ENCODE measurements at regions not wholly inside any gene's neighbourhood (a gene's known extent, or its start where the extent isn't known, plus 50 kb on each side); places are given as distances from the start of the nearest gene placed in this dataset.

- Mint-ChIP-seq H3K4me3 (no peak overlapping the region), H3K27me3 (no peaks in the 10 kb centered on the region), H3K36me3 (no peaks in the 10 kb centered on the region), H3K4me1 (no peaks in the 10 kb centered on the region), H3K9me3 (ENCODE audit: low read depth) (peaks cover 4% of the 10 kb centered on the region), H3K27ac (no peak overlapping the region)
- CTCF ChIA-PET: no interaction called here
- ATAC-seq (no peak), DNase-seq (no peak)
Observed at GRCh38 chr6:51394061-51394460, 575.4 kb downstream of the TFAP2B start.

- no peak overlapping the region for H3K27ac Mint-ChIP-seq
- H3K36me3 Mint-ChIP-seq: no peaks in the 10 kb centered on the region
- H3K9me3 Mint-ChIP-seq (ENCODE audit: low read depth): peaks cover 3% of the 10 kb centered on the region
- H3K4me3 Mint-ChIP-seq: no peak overlapping the region
- DNase-seq (no peak), ATAC-seq (no peak)
- no peaks in the 10 kb centered on the region for H3K4me1 Mint-ChIP-seq
- H3K27me3 Mint-ChIP-seq: no peaks in the 10 kb centered on the region
- CTCF ChIA-PET: no interaction called here
Observed at GRCh38 chr6:51396583-51396982, 577.9 kb downstream of the TFAP2B start.

GRCh38 chr6:51398064-51398705 is 579.5 kb downstream of the TFAP2B start:
- Mint-ChIP-seq H3K27ac (no peak overlapping the region), H3K4me3 (no peak overlapping the region), H3K9me3 (ENCODE audit: low read depth) (no peaks in the 10 kb centered on the region), H3K27me3 (no peaks in the 10 kb centered on the region), H3K36me3 (no peaks in the 10 kb centered on the region), H3K4me1 (no peaks in the 10 kb centered on the region)
- CTCF ChIA-PET: no interaction called here
- DNase-seq (no peak), ATAC-seq (no peak)

- no peak overlapping the region for H3K27ac Mint-ChIP-seq
Observed at GRCh38 chr6:51398793-51399192, 580.1 kb downstream of the TFAP2B start.

GRCh38 chr6:51410453-51410852 is 591.8 kb downstream of the TFAP2B start:
- Mint-ChIP-seq H3K4me1 (no peaks in the 10 kb centered on the region), H3K27ac (no peak overlapping the region), H3K4me3 (no peak overlapping the region), H3K9me3 (ENCODE audit: low read depth) (peaks cover 4% of the 10 kb centered on the region), H3K36me3 (no peaks in the 10 kb centered on the region), H3K27me3 (no peaks in the 10 kb centered on the region)
- DNase-seq: no peak
- ATAC-seq: no peak
- CTCF ChIA-PET: no interaction called here

More at GRCh38 chr6:51398793-51399192, 580.1 kb downstream of the TFAP2B start:
- no peaks in the 10 kb centered on the region for H3K9me3 Mint-ChIP-seq (ENCODE audit: low read depth)
- CTCF ChIA-PET: no interaction called here
- no peaks in the 10 kb centered on the region for H3K27me3 Mint-ChIP-seq
- H3K36me3 Mint-ChIP-seq: no peaks in the 10 kb centered on the region
- ATAC-seq (no peak), DNase-seq (no peak)
- no peaks in the 10 kb centered on the region for H3K4me1 Mint-ChIP-seq
- H3K4me3 Mint-ChIP-seq: no peak overlapping the region

GRCh38 chr6:51411496-51412125 is 592.9 kb downstream of the TFAP2B start:
- H3K4me1 Mint-ChIP-seq: no peaks in the 10 kb centered on the region
- CTCF ChIA-PET: no interaction called here
- no peak overlapping the region for H3K27ac Mint-ChIP-seq
- no peak for ATAC-seq
- H3K9me3 Mint-ChIP-seq (ENCODE audit: low read depth): peaks cover 6% of the 10 kb centered on the region
- no peak overlapping the region for H3K4me3 Mint-ChIP-seq
- no peak for DNase-seq
- no peaks in the 10 kb centered on the region for H3K27me3 Mint-ChIP-seq
- no peaks in the 10 kb centered on the region for H3K36me3 Mint-ChIP-seq

GRCh38 chr6:51414361-51414760 is 595.7 kb downstream of the TFAP2B start:
- Mint-ChIP-seq H3K4me1 (no peaks in the 10 kb centered on the region), H3K27ac (no peak overlapping the region), H3K9me3 (ENCODE audit: low read depth) (peaks cover 6% of the 10 kb centered on the region), H3K4me3 (no peak overlapping the region), H3K27me3 (no peaks in the 10 kb centered on the region), H3K36me3 (no peaks in the 10 kb centered on the region)
- ATAC-seq (no peak), DNase-seq (no peak)
- CTCF ChIA-PET: no interaction called here

GRCh38 chr6:51415501-51415900 is 596.8 kb downstream of the TFAP2B start:
- Mint-ChIP-seq H3K4me1 (no peaks in the 10 kb centered on the region), H3K4me3 (no peak overlapping the region), H3K27me3 (no peaks in the 10 kb centered on the region), H3K27ac (no peak overlapping the region), H3K36me3 (no peaks in the 10 kb centered on the region), H3K9me3 (ENCODE audit: low read depth) (peaks cover 6% of the 10 kb centered on the region)
- CTCF ChIA-PET: no interaction called here
- ATAC-seq: no peak
- DNase-seq: no peak

GRCh38 chr6:51429017-51429712 is 610.5 kb downstream of the TFAP2B start:
- H3K27me3 Mint-ChIP-seq: no peaks in the 10 kb centered on the region

GRCh38 chr6:51430589-51430988 is 611.9 kb downstream of the TFAP2B start:
- no peaks in the 10 kb centered on the region for H3K4me1 Mint-ChIP-seq
- H3K36me3 Mint-ChIP-seq: no peaks in the 10 kb centered on the region
- CTCF ChIA-PET: no interaction called here
- no peak overlapping the region for H3K27ac Mint-ChIP-seq
- no peaks in the 10 kb centered on the region for H3K27me3 Mint-ChIP-seq
- peaks cover 8% of the 10 kb centered on the region for H3K9me3 Mint-ChIP-seq (ENCODE audit: low read depth)
- no peak for ATAC-seq
- no peak for DNase-seq
- no peak overlapping the region for H3K4me3 Mint-ChIP-seq

More at GRCh38 chr6:51429017-51429712, 610.5 kb downstream of the TFAP2B start:
- ATAC-seq (no peak), DNase-seq (no peak)
- Mint-ChIP-seq H3K27ac (no peak overlapping the region), H3K36me3 (no peaks in the 10 kb centered on the region), H3K4me1 (no peaks in the 10 kb centered on the region), H3K9me3 (ENCODE audit: low read depth) (peaks cover 8% of the 10 kb centered on the region), H3K4me3 (no peak overlapping the region)
- CTCF ChIA-PET: no interaction called here

- Mint-ChIP-seq H3K4me3 (no peak overlapping the region), H3K4me1 (no peaks in the 10 kb centered on the region), H3K36me3 (no peaks in the 10 kb centered on the region), H3K9me3 (ENCODE audit: low read depth) (peaks cover 8% of the 10 kb centered on the region), H3K27me3 (no peaks in the 10 kb centered on the region), H3K27ac (no peak overlapping the region)
- DNase-seq (no peak), ATAC-seq (no peak)
- CTCF ChIA-PET: no interaction called here
Observed at GRCh38 chr6:51432481-51432880, 613.8 kb downstream of the TFAP2B start.

GRCh38 chr6:51450248-51450957 is 631.7 kb downstream of the TFAP2B start:
- Mint-ChIP-seq H3K4me3 (no peak overlapping the region), H3K9me3 (ENCODE audit: low read depth) (peaks cover 9% of the 10 kb centered on the region), H3K36me3 (no peaks in the 10 kb centered on the region), H3K27ac (no peak overlapping the region), H3K4me1 (no peaks in the 10 kb centered on the region), H3K27me3 (no peaks in the 10 kb centered on the region)
- DNase-seq (no peak), ATAC-seq (no peak)
- CTCF ChIA-PET: no interaction called here

GRCh38 chr6:51450958-51451357 is 632.3 kb downstream of the TFAP2B start:
- H3K4me3 Mint-ChIP-seq: no peak overlapping the region
- H3K4me1 Mint-ChIP-seq: no peaks in the 10 kb centered on the region
- no peak for ATAC-seq
- CTCF ChIA-PET: no interaction called here
- no peak for DNase-seq
- no peak overlapping the region for H3K27ac Mint-ChIP-seq
- no peaks in the 10 kb centered on the region for H3K36me3 Mint-ChIP-seq
- H3K9me3 Mint-ChIP-seq (ENCODE audit: low read depth): peaks cover 9% of the 10 kb centered on the region
- H3K27me3 Mint-ChIP-seq: no peaks in the 10 kb centered on the region

GRCh38 chr6:51456282-51456681 is 631.1 kb downstream of the PKHD1 start:
- no peak overlapping the region for H3K27ac Mint-ChIP-seq
- H3K36me3 Mint-ChIP-seq: no peaks in the 10 kb centered on the region
- ATAC-seq (no peak), DNase-seq (no peak)
- no peaks in the 10 kb centered on the region for H3K9me3 Mint-ChIP-seq (ENCODE audit: low read depth)
- H3K27me3 Mint-ChIP-seq: no peaks in the 10 kb centered on the region
- no peaks in the 10 kb centered on the region for H3K4me1 Mint-ChIP-seq
- CTCF ChIA-PET: no interaction called here
- H3K4me3 Mint-ChIP-seq: no peak overlapping the region

Measured in activated CD8-positive, alpha-beta memory T cell treated with anti-CD3 and anti-CD28 coated beads, Interleukin-2, amount 10 ng/mL, durations not matched to agents 7 days and 5 days (primary cell).